HCT116 (cell line): ENCODE measurements at regions not wholly inside any gene's neighbourhood (a gene's known extent, or its start where the extent isn't known, plus 50 kb on each side); places are given as distances from the start of the nearest gene placed in this dataset.

ENCODE experiments used
- CEBPB ChIP-seq: IDR thresholded peaks from 2 replicates; pipeline ENCODE4 v1.6.1; 2012; ENCODE audit warnings: low read depth
- CTCF ChIP-seq, 3 experiments: fragments of 200-600 bp in 1 of 3; sonication (generic) in 1 of 3; IDR thresholded peaks in 2 of 3; conservative IDR thresholded peaks in 1 of 3; 2 replicates each; pipeline ENCODE4 v1.5.1; 2012 to 2017; ENCODE audit warnings: low read depth in 2 of 3, low read length in 2 of 3, antibody characterized with exemption in 1 of 3, borderline replicate concordance in 1 of 3, control low read depth in 1 of 3, mild to moderate bottlenecking in 1 of 3, mixed read lengths in 1 of 3, mixed run types in 1 of 3, moderate library complexity in 1 of 3; ENCODE audit not compliant: insufficient read depth in 1 of 3
- EZH2 ChIP-seq: fragments of 200-600 bp; sonication (generic); IDR thresholded peaks from 2 replicates; pipeline ENCODE4 v1.6.1; 2017; ENCODE audit warnings: antibody characterized with exemption, mixed run types
- JUND ChIP-seq: IDR thresholded peaks from 2 replicates; pipeline ENCODE4 v1.6.1; 2012
- MAX ChIP-seq: IDR thresholded peaks from 2 replicates; pipeline ENCODE4 v1.6.1; 2012
- POLR2AphosphoS5 ChIP-seq: IDR thresholded peaks from 2 replicates; pipeline ENCODE4 v1.6.1; 2011; ENCODE audit warnings: mild to moderate bottlenecking, low read depth, low read length, moderate library complexity
- SP1 ChIP-seq: IDR thresholded peaks from 2 replicates; pipeline ENCODE4 v1.6.1; 2012; ENCODE audit warnings: low read depth
- SRF ChIP-seq: IDR thresholded peaks from 2 replicates; pipeline ENCODE4 v1.6.1; 2012; ENCODE audit warnings: low read depth
- YY1 ChIP-seq: IDR thresholded peaks from 2 replicates; pipeline ENCODE4 v1.6.1; 2011; ENCODE audit warnings: low read length, low read depth, moderate library complexity, mild to moderate bottlenecking; ENCODE audit not compliant: insufficient replicate concordance; ENCODE audit errors: extremely low read depth
- TF ChIP-seq, protein P1 (sequence below): IDR thresholded peaks from 2 replicates; pipeline ENCODE4 v1.6.1; 2012

- no peak for TF ChIP-seq SP1
- no peak for TF ChIP-seq YY1
- no peak for TF ChIP-seq CTCF (IDR thresholded peaks at IDR 0.05 in 2 of 3, conservative IDR thresholded peaks at IDR 0.05 in 1 of 3; ENCODE audit: borderline replicate concordance in 1 of 3, insufficient read depth in 1 of 3, low read depth in 2 of 3, low read length in 2 of 3)
- TF ChIP-seq, protein P1, sequence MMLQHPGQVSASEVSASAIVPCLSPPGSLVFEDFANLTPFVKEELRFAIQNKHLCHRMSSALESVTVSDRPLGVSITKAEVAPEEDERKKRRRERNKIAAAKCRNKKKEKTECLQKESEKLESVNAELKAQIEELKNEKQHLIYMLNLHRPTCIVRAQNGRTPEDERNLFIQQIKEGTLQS = no peak
- TF ChIP-seq POLR2AphosphoS5 = no peak
- no peak for TF ChIP-seq MAX
- no peak for TF ChIP-seq EZH2
- TF ChIP-seq SRF = no peak
- no peak for TF ChIP-seq CEBPB
- TF ChIP-seq JUND = no peak
These were observed 1115.5 kb downstream of the TAF11L14 start for GRCh38 chr5:18749763-18750162.
